SK-N-SH treated with all-trans-retinoic acid at 6 μM for 48 hours (cell line): ENCODE measurements at regions not wholly inside any gene's neighbourhood (a gene's known extent, or its start where the extent isn't known, plus 50 kb on each side); places are given as distances from the start of the nearest gene placed in this dataset.

Experiments
- ATAC-seq: fragments of 200-7000 bp; cut with Tn5 transposase; 3 replicates; pipeline ENCODE4 v1.9.1; 2020; ENCODE audit warnings: mild to moderate bottlenecking, moderate library complexity
- ARNTL ChIP-seq: fragments of 450-650 bp; formaldehyde crosslinking; IDR thresholded peaks from 2 replicates; pipeline ENCODE4 v1.5.0; 2020; ENCODE audit warnings: low read depth, mild to moderate bottlenecking, moderate library complexity, borderline replicate concordance
- BACH2 ChIP-seq: fragments of 250-450 bp; sonication (Bioruptor Pico); IDR thresholded peaks from 2 replicates; pipeline ENCODE4 v1.9.0; 2021; ENCODE audit warnings: mild to moderate bottlenecking, borderline replicate concordance
- CREB5 ChIP-seq: fragments of 250-450 bp; sonication (Bioruptor Pico); IDR thresholded peaks from 2 replicates; pipeline ENCODE4 v1.5.1; 2020; ENCODE audit warnings: low read depth, mild to moderate bottlenecking, moderate library complexity
- CSDC2 ChIP-seq: fragments of 250-450 bp; sonication (Bioruptor Pico); IDR thresholded peaks from 2 replicates; pipeline ENCODE4 v1.5.0; 2020; ENCODE audit warnings: mild to moderate bottlenecking, moderate library complexity
- CSRNP3 ChIP-seq: fragments of 250-450 bp; sonication (Bioruptor Pico); IDR thresholded peaks from 2 replicates; pipeline ENCODE4 v1.5.1; 2021; ENCODE audit warnings: mild to moderate bottlenecking, moderate library complexity
- ESRRG ChIP-seq: fragments of 250-450 bp; sonication (Bioruptor Pico); IDR thresholded peaks from 2 replicates; pipeline ENCODE4 v1.6.1; 2021; ENCODE audit warnings: mild to moderate bottlenecking
- GLIS3 ChIP-seq: fragments of 250-450 bp; sonication (Bioruptor Pico); IDR thresholded peaks from 2 replicates; pipeline ENCODE4 v1.5.0; 2020; ENCODE audit warnings: mild to moderate bottlenecking, moderate library complexity
- ISL1 ChIP-seq: fragments of 250-450 bp; sonication (Bioruptor Pico); IDR thresholded peaks from 2 replicates; pipeline ENCODE4 v2.1.2; 2022; ENCODE audit warnings: mild to moderate bottlenecking, moderate library complexity
- OSR1 ChIP-seq: fragments of 250-450 bp; sonication (Bioruptor Pico); IDR thresholded peaks from 2 replicates; pipeline ENCODE4 v1.8.0; 2022; ENCODE audit warnings: moderate library complexity, mild to moderate bottlenecking, inconsistent platforms
- PATZ1 ChIP-seq: fragments of 250-450 bp; sonication (Bioruptor Pico); IDR thresholded peaks from 2 replicates; pipeline ENCODE4 v1.8.0; 2020; ENCODE audit warnings: mild to moderate bottlenecking, moderate library complexity, borderline replicate concordance
- POU6F1 ChIP-seq: fragments of 250-450 bp; sonication (Bioruptor Pico); IDR thresholded peaks from 2 replicates; pipeline ENCODE4 v1.8.0; 2021; ENCODE audit warnings: low read depth, mild to moderate bottlenecking, moderate library complexity, borderline replicate concordance
- PPARA ChIP-seq: fragments of 250-450 bp; sonication (Bioruptor Pico); IDR thresholded peaks from 2 replicates; pipeline ENCODE4 v1.5.0; 2020; ENCODE audit warnings: mild to moderate bottlenecking, borderline replicate concordance
- RARB ChIP-seq: fragments of 250-450 bp; sonication (Bioruptor Pico); IDR thresholded peaks from 2 replicates; pipeline ENCODE4 v1.8.0; 2021; ENCODE audit warnings: mild to moderate bottlenecking, moderate library complexity
- SNAI2 ChIP-seq: fragments of 250-450 bp; sonication (Bioruptor Pico); IDR thresholded peaks from 2 replicates; pipeline ENCODE4 v1.5.0; 2020; ENCODE audit warnings: mild to moderate bottlenecking, moderate library complexity
- TCF4 ChIP-seq: fragments of 250-450 bp; sonication (Bioruptor Pico); IDR thresholded peaks from 2 replicates; pipeline ENCODE4 v1.8.0; 2021; ENCODE audit warnings: mild to moderate bottlenecking, moderate library complexity, borderline replicate concordance
- TOX ChIP-seq: fragments of 250-450 bp; sonication (Bioruptor Pico); IDR thresholded peaks from 2 replicates; pipeline ENCODE4 v1.8.0; 2021; ENCODE audit warnings: mild to moderate bottlenecking, moderate library complexity, borderline replicate concordance
- TSHZ2 ChIP-seq: fragments of 250-450 bp; sonication (Bioruptor Pico); IDR thresholded peaks from 2 replicates; pipeline ENCODE4 v1.5.0; 2020; ENCODE audit warnings: mild to moderate bottlenecking, moderate library complexity
- ZC3H10 ChIP-seq: fragments of 250-450 bp; sonication (Bioruptor Pico); IDR thresholded peaks from 2 replicates; pipeline ENCODE4 v1.5.1; 2021; ENCODE audit warnings: mild to moderate bottlenecking, moderate library complexity
- ZFP3 ChIP-seq: fragments of 250-450 bp; sonication (Bioruptor Pico); IDR thresholded peaks from 2 replicates; pipeline ENCODE4 v1.5.0; 2020; ENCODE audit warnings: mild to moderate bottlenecking, moderate library complexity
- ZFP30 ChIP-seq: fragments of 450-650 bp; formaldehyde crosslinking; IDR thresholded peaks from 2 replicates; pipeline ENCODE4 v1.5.0; 2022; ENCODE audit warnings: mild to moderate bottlenecking, moderate library complexity
- ZNF565 ChIP-seq: fragments of 450-650 bp; formaldehyde crosslinking; conservative IDR thresholded peaks from 2 replicates; pipeline ENCODE4 v1.5.0; 2020; ENCODE audit warnings: low read depth, mild to moderate bottlenecking, moderate library complexity
- ZNF70 ChIP-seq: fragments of 450-650 bp; formaldehyde crosslinking; IDR thresholded peaks from 2 replicates; pipeline ENCODE4 v1.5.0; 2020; ENCODE audit warnings: mild to moderate bottlenecking, moderate library complexity

- no peak for TF ChIP-seq TSHZ2 (CRISPR knock-in tag)
- TF ChIP-seq, all 23 proteins: peak for 0
Observed at GRCh38 chr6:18634912-18635311, 247.8 kb downstream of the RNF144B start (continued).

- ATAC-seq = no peak
- TF ChIP-seq TCF4 (CRISPR knock-in tag) = no peak
- no peak for TF ChIP-seq ISL1 (CRISPR knock-in tag)
- TF ChIP-seq RARB (CRISPR knock-in tag) = no peak
- TF ChIP-seq ZFP3 (CRISPR knock-in tag) = no peak
- TF ChIP-seq ZNF565 (CRISPR knock-in tag) = no peak
- no peak for TF ChIP-seq PATZ1
- TF ChIP-seq ARNTL = no peak
- no peak for TF ChIP-seq POU6F1 (CRISPR knock-in tag)
- no peak for TF ChIP-seq ESRRG (CRISPR knock-in tag)
- no peak for TF ChIP-seq PPARA
- no peak for TF ChIP-seq BACH2 (CRISPR knock-in tag)
- no peak for TF ChIP-seq CSDC2
- no peak for TF ChIP-seq CREB5 (CRISPR knock-in tag)
- TF ChIP-seq ZNF70 (CRISPR knock-in tag) = no peak
- TF ChIP-seq SNAI2 (CRISPR knock-in tag) = no peak
- no peak for TF ChIP-seq GLIS3 (CRISPR knock-in tag)
- no peak for TF ChIP-seq CSRNP3 (CRISPR knock-in tag)
Observed at GRCh38 chr6:18640134-18640533, 253.0 kb downstream of the RNF144B start.

GRCh38 chr6:18640754-18641153, 253.6 kb downstream of the RNF144B start:
- ATAC-seq = no peak

More at GRCh38 chr6:18640754-18641153, 253.6 kb downstream of the RNF144B start:
- no peak for TF ChIP-seq ZC3H10 (CRISPR knock-in tag)
- TF ChIP-seq PATZ1 = no peak
- TF ChIP-seq TOX (CRISPR knock-in tag) = no peak
- no peak for TF ChIP-seq CSRNP3 (CRISPR knock-in tag)
- TF ChIP-seq ZNF70 (CRISPR knock-in tag) = no peak
- no peak for TF ChIP-seq BACH2 (CRISPR knock-in tag)
- no peak for TF ChIP-seq OSR1 (CRISPR knock-in tag)
- no peak for TF ChIP-seq ZFP30 (CRISPR knock-in tag)
- no peak for TF ChIP-seq ZFP3 (CRISPR knock-in tag)
- TF ChIP-seq CREB5 (CRISPR knock-in tag) = no peak
- TF ChIP-seq ARNTL = no peak
